Right lobe of liver (tissue), 4 donors: ENCODE measurements at regions not wholly inside any gene's neighbourhood (a gene's known extent, or its start where the extent isn't known, plus 50 kb on each side); places are given as distances from the start of the nearest gene placed in this dataset.

Source experiments
- CTCF ChIP-seq, 4 donors: fragments of 200-600 bp in 3 of 4; fragments of 450-650 bp in 1 of 4; IDR thresholded peaks; one replicate each; pipeline versions ENCODE4 v1.5.1 to v1.8.0; 2016 to 2022; ENCODE audit warnings: antibody characterized with exemption in 4 of 4, mild to moderate bottlenecking in 2 of 4
- POLR2A ChIP-seq: fragments of 450-650 bp; IDR thresholded peaks from one replicate; pipeline ENCODE4 v1.6.1; 2017; ENCODE audit warnings: antibody characterized with exemption, mild to moderate bottlenecking
- donor health status: DM: no; HTN: no; CAD: no.
- donor health status: DM: no; HTN: no; CAD: no.
- donor health status: DM: no; HTN: yes; CAD: no.

DNA sequence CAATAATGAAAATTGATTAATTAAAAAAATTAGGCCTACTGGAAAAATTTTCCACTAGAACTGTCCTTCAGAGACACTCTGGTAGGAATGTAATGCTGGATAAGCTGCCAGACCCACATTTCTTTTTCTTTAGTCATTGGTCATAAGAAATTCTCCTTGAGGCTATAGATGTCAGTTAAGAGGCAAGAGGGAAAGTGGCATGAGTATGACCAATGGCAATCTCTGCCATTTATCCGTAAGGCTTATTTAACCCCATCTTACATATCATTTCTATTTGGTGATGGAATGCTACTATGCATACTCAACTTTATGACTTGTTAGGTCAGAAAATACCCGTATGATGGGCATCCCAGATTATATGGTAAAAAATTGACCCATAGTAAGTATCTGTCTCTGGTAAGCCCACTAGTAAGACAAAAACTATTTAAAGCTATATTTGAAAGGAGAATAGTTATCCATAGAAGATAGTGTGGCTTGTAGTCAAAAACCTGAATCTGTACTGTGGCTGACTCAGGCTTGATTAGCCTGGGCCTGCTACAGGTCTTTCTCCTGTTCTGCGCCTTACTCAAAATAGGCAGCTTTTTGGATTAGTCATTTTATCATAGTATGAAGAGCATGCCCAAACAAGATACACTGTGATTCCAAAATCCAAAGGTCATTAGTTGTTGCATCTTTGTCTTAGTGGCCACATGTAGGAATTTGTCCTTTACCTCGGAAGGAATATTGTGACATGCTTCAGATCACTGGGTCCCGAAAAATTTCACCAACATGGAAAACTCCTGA lies 314.7 kb downstream of the PYDC2 start:
- TF ChIP-seq CTCF (IDR thresholded peaks at IDR 0.05) (no peak), POLR2A (no peak)
